Right lobe of liver (tissue), 6 donors: ENCODE measurements at regions not wholly inside any gene's neighbourhood (a gene's known extent, or its start where the extent isn't known, plus 50 kb on each side); places are given as distances from the start of the nearest gene placed in this dataset.

Experiments
- ATAC-seq, 4 donors: fragments of 200-7000 bp; cut with Tn5 transposase; one replicate each; pipeline ENCODE4 v1.9.1; 2020; ENCODE audit warnings: mild to moderate bottlenecking in 4 of 4, moderate library complexity in 4 of 4
- DNase-seq, 3 donors: peaks; one replicate each; pipeline ENCODE4 v3.0.0-alpha.2; 2020
- H3K27ac ChIP-seq, 3 donors: fragments of 200-600 bp; one replicate each; pipeline ENCODE4 v1.8.0; 2022
- H3K27me3 ChIP-seq, 2 donors: fragments of 200-600 bp; one replicate each; pipeline ENCODE4 v1.8.0; 2022
- H3K36me3 ChIP-seq, 4 donors: fragments of 200-600 bp; sonication (generic) in 1 of 4; one replicate each; pipeline versions ENCODE4 v1.5.1 to v1.8.0; 2017 to 2022; ENCODE audit warnings: control low read depth in 1 of 4
- H3K4me1 ChIP-seq, 4 donors: fragments of 200-600 bp; sonication (generic) in 1 of 4; one replicate each; pipeline versions ENCODE4 v1.5.1 to v1.8.0; 2017 to 2022; ENCODE audit warnings: control low read depth in 1 of 4
- H3K4me3 ChIP-seq, 3 donors: fragments of 200-600 bp; one replicate each; pipeline ENCODE4 v1.8.0; 2022
- H3K9me3 ChIP-seq, 4 donors: fragments of 200-600 bp; sonication (generic) in 1 of 4; one replicate each; pipeline versions ENCODE4 v1.5.1 to v1.8.0; 2017 to 2022; ENCODE audit warnings: control low read depth in 1 of 4
- CTCF ChIP-seq, 4 donors: fragments of 200-600 bp in 3 of 4; fragments of 450-650 bp in 1 of 4; IDR thresholded peaks; one replicate each; pipeline versions ENCODE4 v1.5.1 to v1.8.0; 2016 to 2022; ENCODE audit warnings: antibody characterized with exemption in 4 of 4, mild to moderate bottlenecking in 2 of 4
- POLR2A ChIP-seq: fragments of 450-650 bp; IDR thresholded peaks from one replicate; pipeline ENCODE4 v1.6.1; 2017; ENCODE audit warnings: antibody characterized with exemption, mild to moderate bottlenecking
- WGBS: methylation state at CpG from one replicate; pipeline ENCODE4 v1.1.6; 2018; ENCODE audit warnings: low coverage, low lambda C conversion rate; ENCODE audit not compliant: insufficient coverage; ENCODE audit errors: missing lambda C conversion rate; 5-methylcytosine and 5-hydroxymethylcytosine counted together
- intact Hi-C, 2 donors: fragments of 100-400 bp; cut with DNase I; formaldehyde crosslinking; loops; one replicate each; pipeline versions ENCODE4 v1.11.2 to v1.14.1; 2022
- donor health status: DM: no; HTN: yes; CAD: no.
- donor health status: DM: no; HTN: no; CAD: no.
- donor health status: DM: no; HTN: no; CAD: no.
- donor health status: DM: no; HTN: yes; CAD: no.
- donor health status: DM: no; HTN: yes; CAD: no.

GRCh38 chr11:80686889-80687288, 1246.1 kb upstream of the TENM4 start:
- H3K27ac ChIP-seq = no peak overlapping the region
- no peak overlapping the region for H3K4me3 ChIP-seq
- TF ChIP-seq POLR2A (no peak), CTCF (IDR thresholded peaks at IDR 0.05) (no peak)
- DNase-seq (no peak), ATAC-seq (no peak)
- intact Hi-C loops = no loop called here
- H3K9me3 ChIP-seq = no peaks in the 10 kb centered on the region
- H3K4me1 ChIP-seq = no peaks in the 10 kb centered on the region
- H3K36me3 ChIP-seq = no peaks in the 10 kb centered on the region
- no peaks in the 10 kb centered on the region for H3K27me3 ChIP-seq
- WGBS = 45% methylated on average over 3 of the region's 4 CpGs

GRCh38 chr11:80673566-80673965, 1232.7 kb upstream of the TENM4 start:
- H3K36me3 ChIP-seq = no peaks in the 10 kb centered on the region
- ATAC-seq = no peak
- DNase-seq = no peak
- H3K4me1 ChIP-seq = no peaks in the 10 kb centered on the region
- no peak overlapping the region for H3K4me3 ChIP-seq
- H3K27ac ChIP-seq = no peak overlapping the region
- intact Hi-C loops = no loop called here
- H3K9me3 ChIP-seq = no peaks in the 10 kb centered on the region
- H3K27me3 ChIP-seq = no peaks in the 10 kb centered on the region
- TF ChIP-seq CTCF (IDR thresholded peaks at IDR 0.05) = no peak

- H3K27me3 ChIP-seq = no peaks in the 10 kb centered on the region
- no peak overlapping the region for H3K4me3 ChIP-seq
- H3K9me3 ChIP-seq = no peaks in the 10 kb centered on the region
- H3K27ac ChIP-seq = no peak overlapping the region
- DNase-seq = no peak
- no peak for TF ChIP-seq CTCF (IDR thresholded peaks at IDR 0.05)
- no peak for TF ChIP-seq POLR2A
- ATAC-seq = no peak
- WGBS = 60% methylated on average over 3 of the region's 3 CpGs
- intact Hi-C loops = no loop called here
- H3K36me3 ChIP-seq = no peaks in the 10 kb centered on the region
- no peaks in the 10 kb centered on the region for H3K4me1 ChIP-seq
Measured at GRCh38 chr11:80669620-80670019, 1228.8 kb upstream of the TENM4 start.

GRCh38 chr11:80668039-80668438, 1227.2 kb upstream of the TENM4 start:
- WGBS = 43% methylated on average over 6 of the region's 6 CpGs
- Histone ChIP-seq H3K4me1 (no peaks in the 10 kb centered on the region), H3K36me3 (no peaks in the 10 kb centered on the region), H3K27me3 (no peaks in the 10 kb centered on the region), H3K4me3 (no peak overlapping the region), H3K27ac (no peak overlapping the region), H3K9me3 (no peaks in the 10 kb centered on the region)
- intact Hi-C loops = no loop called here
- DNase-seq = no peak
- ATAC-seq = no peak
- no peak for TF ChIP-seq CTCF (IDR thresholded peaks at IDR 0.05)
- TF ChIP-seq POLR2A = no peak

- H3K4me1 ChIP-seq = no peaks in the 10 kb centered on the region
- intact Hi-C loops = no loop called here
- H3K27ac ChIP-seq = no peak overlapping the region
- no peak overlapping the region for H3K4me3 ChIP-seq
- TF ChIP-seq CTCF (IDR thresholded peaks at IDR 0.05) = no peak
- TF ChIP-seq POLR2A = no peak
- no peaks in the 10 kb centered on the region for H3K36me3 ChIP-seq
- WGBS = 86% methylated on average over 2 of the region's 2 CpGs
- ATAC-seq = no peak
- no peaks in the 10 kb centered on the region for H3K9me3 ChIP-seq
- DNase-seq = no peak
- H3K27me3 ChIP-seq = no peaks in the 10 kb centered on the region
Measured at GRCh38 chr11:80655834-80656233, 1215.0 kb upstream of the TENM4 start.
